Vagina (tissue), 2 donors: ENCODE measurements at regions not wholly inside any gene's neighbourhood (a gene's known extent, or its start where the extent isn't known, plus 50 kb on each side); places are given as distances from the start of the nearest gene placed in this dataset.
"Not testable (repeated sequence)": the region's sequence is repeated elsewhere in the genome, so short reads cannot be mapped to it uniquely, and the experiment has no call there.

Experiments used
- POLR2AphosphoS5 ChIP-seq, 2 donors: sonication (generic); formaldehyde crosslinking; IDR thresholded peaks; one replicate each; pipeline ENCODE4 v1.9.0; 2017; ENCODE audit warnings: antibody characterized with exemption in 2 of 2, mild to moderate bottlenecking in 2 of 2, low read depth in 1 of 2; ENCODE audit not compliant: insufficient read depth in 1 of 2
- TF ChIP-seq, protein P1 (sequence below), 3 experiments: fragments of 450-650 bp in 2 of 3; fragments of 200-600 bp in 1 of 3; sonication (generic) in 1 of 3; IDR thresholded peaks; one replicate each; pipeline ENCODE4 v1.5.1; 2017 to 2019; ENCODE audit warnings: antibody characterized with exemption in 3 of 3, mild to moderate bottlenecking in 2 of 3, moderate library complexity in 2 of 3

DNA sequence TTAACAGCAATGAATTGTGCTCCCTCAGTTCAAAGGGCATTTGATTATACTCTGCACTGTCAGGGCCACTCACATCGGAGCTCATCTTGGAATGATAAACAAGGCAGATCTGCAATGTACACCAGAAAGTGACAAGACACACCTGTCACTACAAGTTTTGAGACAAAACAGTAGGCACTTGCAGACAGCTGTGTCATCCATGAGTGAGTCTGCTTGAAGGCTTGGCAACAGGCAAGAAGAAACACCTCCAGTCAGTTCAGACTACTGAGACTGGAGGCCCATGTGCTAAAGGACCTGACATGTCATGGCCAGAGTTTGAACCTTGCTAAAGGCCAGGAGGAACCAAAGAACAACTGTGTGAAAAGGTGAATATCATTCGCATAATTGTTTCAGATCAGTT is 354.5 kb downstream of the CEP170 start:
- not testable (repeated sequence) for TF ChIP-seq POLR2AphosphoS5 (IDR thresholded peaks at IDR 0.05; ENCODE audit: insufficient read depth in 1 of 2, low read depth in 1 of 2)
- TF ChIP-seq, protein P1, sequence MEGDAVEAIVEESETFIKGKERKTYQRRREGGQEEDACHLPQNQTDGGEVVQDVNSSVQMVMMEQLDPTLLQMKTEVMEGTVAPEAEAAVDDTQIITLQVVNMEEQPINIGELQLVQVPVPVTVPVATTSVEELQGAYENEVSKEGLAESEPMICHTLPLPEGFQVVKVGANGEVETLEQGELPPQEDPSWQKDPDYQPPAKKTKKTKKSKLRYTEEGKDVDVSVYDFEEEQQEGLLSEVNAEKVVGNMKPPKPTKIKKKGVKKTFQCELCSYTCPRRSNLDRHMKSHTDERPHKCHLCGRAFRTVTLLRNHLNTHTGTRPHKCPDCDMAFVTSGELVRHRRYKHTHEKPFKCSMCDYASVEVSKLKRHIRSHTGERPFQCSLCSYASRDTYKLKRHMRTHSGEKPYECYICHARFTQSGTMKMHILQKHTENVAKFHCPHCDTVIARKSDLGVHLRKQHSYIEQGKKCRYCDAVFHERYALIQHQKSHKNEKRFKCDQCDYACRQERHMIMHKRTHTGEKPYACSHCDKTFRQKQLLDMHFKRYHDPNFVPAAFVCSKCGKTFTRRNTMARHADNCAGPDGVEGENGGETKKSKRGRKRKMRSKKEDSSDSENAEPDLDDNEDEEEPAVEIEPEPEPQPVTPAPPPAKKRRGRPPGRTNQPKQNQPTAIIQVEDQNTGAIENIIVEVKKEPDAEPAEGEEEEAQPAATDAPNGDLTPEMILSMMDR (IDR thresholded peaks at IDR 0.05) = not testable (repeated sequence)
